ENCODE measurements at regions not wholly inside any gene's neighbourhood (a gene's known extent, or its start where the extent isn't known, plus 50 kb on each side); places are given as distances from the start of the nearest gene placed in this dataset.

DNA sequence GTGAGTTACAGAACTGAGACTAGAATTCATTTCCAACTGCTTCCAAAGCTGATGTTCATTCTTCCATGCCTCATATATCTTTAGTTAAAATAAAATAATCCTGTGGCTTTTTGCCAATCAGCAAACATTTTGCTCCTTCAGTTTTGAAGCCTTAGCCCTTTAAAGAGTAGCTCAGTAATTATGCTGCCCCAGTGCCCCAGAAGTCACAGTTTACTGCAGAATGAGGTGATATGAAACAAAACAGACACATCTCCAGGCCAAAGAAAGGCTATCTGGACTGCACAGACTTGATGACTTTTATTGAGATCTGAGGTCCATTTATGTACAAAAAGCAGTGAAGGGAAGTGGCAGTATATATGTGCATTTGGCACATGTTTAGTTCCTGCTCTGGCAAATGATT, 285.8 kb upstream of the ZNF462 start:
- no peak for TF ChIP-seq POLR2A (IDR thresholded peaks at IDR 0.05)
- TF ChIP-seq, protein P1, sequence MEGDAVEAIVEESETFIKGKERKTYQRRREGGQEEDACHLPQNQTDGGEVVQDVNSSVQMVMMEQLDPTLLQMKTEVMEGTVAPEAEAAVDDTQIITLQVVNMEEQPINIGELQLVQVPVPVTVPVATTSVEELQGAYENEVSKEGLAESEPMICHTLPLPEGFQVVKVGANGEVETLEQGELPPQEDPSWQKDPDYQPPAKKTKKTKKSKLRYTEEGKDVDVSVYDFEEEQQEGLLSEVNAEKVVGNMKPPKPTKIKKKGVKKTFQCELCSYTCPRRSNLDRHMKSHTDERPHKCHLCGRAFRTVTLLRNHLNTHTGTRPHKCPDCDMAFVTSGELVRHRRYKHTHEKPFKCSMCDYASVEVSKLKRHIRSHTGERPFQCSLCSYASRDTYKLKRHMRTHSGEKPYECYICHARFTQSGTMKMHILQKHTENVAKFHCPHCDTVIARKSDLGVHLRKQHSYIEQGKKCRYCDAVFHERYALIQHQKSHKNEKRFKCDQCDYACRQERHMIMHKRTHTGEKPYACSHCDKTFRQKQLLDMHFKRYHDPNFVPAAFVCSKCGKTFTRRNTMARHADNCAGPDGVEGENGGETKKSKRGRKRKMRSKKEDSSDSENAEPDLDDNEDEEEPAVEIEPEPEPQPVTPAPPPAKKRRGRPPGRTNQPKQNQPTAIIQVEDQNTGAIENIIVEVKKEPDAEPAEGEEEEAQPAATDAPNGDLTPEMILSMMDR (IDR thresholded peaks at IDR 0.05), result no peak
